Esophagus muscularis mucosa (tissue), 3 donors: ENCODE measurements at regions not wholly inside any gene's neighbourhood (a gene's known extent, or its start where the extent isn't known, plus 50 kb on each side); places are given as distances from the start of the nearest gene placed in this dataset.

Source experiments
- POLR2AphosphoS5 ChIP-seq, 2 donors: sonication (generic); formaldehyde crosslinking; IDR thresholded peaks; one replicate each; pipeline ENCODE4 v1.6.1; 2017; ENCODE audit warnings: antibody characterized with exemption in 2 of 2
- TF ChIP-seq, protein P1 (sequence below), 3 experiments: fragments of 200-600 bp in 2 of 3; fragments of 450-650 bp in 1 of 3; sonication (generic) in 2 of 3; IDR thresholded peaks; one replicate each; pipeline ENCODE4 v1.5.1; 2017 to 2019; ENCODE audit warnings: antibody characterized with exemption in 3 of 3, mild to moderate bottlenecking in 2 of 3, moderate library complexity in 1 of 3

DNA sequence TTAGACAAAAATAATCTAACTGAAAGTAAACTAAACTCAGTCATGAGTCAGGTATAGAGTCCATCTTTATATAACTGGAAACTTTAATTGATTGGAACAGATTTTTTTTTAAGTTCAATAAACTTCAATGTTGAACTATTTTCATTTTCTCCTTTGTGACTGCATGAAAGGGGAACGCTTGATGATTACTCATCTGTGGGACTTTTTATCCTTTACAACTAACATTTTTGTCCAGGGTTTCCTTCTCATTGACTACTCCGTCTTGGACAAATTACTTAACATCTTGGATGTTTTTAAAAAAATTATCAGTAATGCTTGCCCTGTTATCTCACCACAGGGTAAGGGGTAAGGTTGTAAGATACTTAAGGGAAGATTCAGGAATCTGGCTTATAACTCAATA lies 1658.4 kb downstream of the MAT2B start:
- TF ChIP-seq, protein P1, sequence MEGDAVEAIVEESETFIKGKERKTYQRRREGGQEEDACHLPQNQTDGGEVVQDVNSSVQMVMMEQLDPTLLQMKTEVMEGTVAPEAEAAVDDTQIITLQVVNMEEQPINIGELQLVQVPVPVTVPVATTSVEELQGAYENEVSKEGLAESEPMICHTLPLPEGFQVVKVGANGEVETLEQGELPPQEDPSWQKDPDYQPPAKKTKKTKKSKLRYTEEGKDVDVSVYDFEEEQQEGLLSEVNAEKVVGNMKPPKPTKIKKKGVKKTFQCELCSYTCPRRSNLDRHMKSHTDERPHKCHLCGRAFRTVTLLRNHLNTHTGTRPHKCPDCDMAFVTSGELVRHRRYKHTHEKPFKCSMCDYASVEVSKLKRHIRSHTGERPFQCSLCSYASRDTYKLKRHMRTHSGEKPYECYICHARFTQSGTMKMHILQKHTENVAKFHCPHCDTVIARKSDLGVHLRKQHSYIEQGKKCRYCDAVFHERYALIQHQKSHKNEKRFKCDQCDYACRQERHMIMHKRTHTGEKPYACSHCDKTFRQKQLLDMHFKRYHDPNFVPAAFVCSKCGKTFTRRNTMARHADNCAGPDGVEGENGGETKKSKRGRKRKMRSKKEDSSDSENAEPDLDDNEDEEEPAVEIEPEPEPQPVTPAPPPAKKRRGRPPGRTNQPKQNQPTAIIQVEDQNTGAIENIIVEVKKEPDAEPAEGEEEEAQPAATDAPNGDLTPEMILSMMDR (IDR thresholded peaks at IDR 0.05), result no peak
- no peak for TF ChIP-seq POLR2AphosphoS5 (IDR thresholded peaks at IDR 0.05)
